GM12878 (cell line): ENCODE measurements at regions not wholly inside any gene's neighbourhood (a gene's known extent, or its start where the extent isn't known, plus 50 kb on each side); places are given as distances from the start of the nearest gene placed in this dataset.

Experiments
- ATAC-seq: fragments of 200-7000 bp; cut with Tn5 transposase; 3 replicates; pipeline ENCODE4 v1.9.1; 2020; ENCODE audit warnings: mild to moderate bottlenecking, moderate library complexity
- BruUV-seq: library from RNA; stranded (reverse); fragments of 400-500 nt; replicated peaks from 2 replicates; lab custom pipeline; 2021; lab: Mats Ljungman, UMichigan
- CTCF ChIA-PET: fragments of 300-600 bp; sonication (Branson Sonifier 250); formaldehyde crosslinking; extraction: SDS; loops from one replicate; lab custom pipeline; 2021; ENCODE audit warnings: inconsistent platforms; lab: Yijun Ruan, JAX
- POLR2A ChIA-PET: fragments of 350-600 bp; formaldehyde crosslinking; extraction: SDS; loops from one replicate; lab custom pipeline; 2021; ENCODE audit warnings: inconsistent platforms; lab: Charles Lee
- RAD21 ChIA-PET: fragments of 300-600 bp; sonication (Branson Sonifier 250); formaldehyde crosslinking; loops from one replicate; lab custom pipeline; 2023; ENCODE audit warnings: antibody characterized with exemption; ENCODE audit not compliant: unreplicated experiment; lab: Charles Lee
- SMC1A ChIA-PET: fragments of 300-600 bp; sonication (Branson Sonifier 250); formaldehyde crosslinking; loops from one replicate; lab custom pipeline; 2023; ENCODE audit not compliant: unreplicated experiment, uncharacterized antibody; lab: Charles Lee
- DNase-seq: peaks from one replicate; pipeline ENCODE4 v3.0.0-alpha.2; 2011; ENCODE audit warnings: low read depth, low spot score
- FAIRE-seq: peaks from 3 replicates; lab custom pipeline; 2011; peaks lifted over from hg19 to GRCh38; lab: Jason Lieb, UNC
- H2AFZ ChIP-seq: 2 replicates; pipeline ENCODE4 v1.6.0; 2011; ENCODE audit warnings: low read depth, low read length, control low read depth; ENCODE audit not compliant: control insufficient read depth
- H3K27ac ChIP-seq: 2 replicates; pipeline ENCODE4 v1.5.1; 2011; ENCODE audit warnings: control low read depth; ENCODE audit not compliant: control insufficient read depth, insufficient read depth
- H3K27me3 ChIP-seq, 2 experiments: replicated peaks in 1 of 2; 2 replicates each; pipeline versions ENCODE4 v1.6.0 to v1.6.1; 2011; ENCODE audit warnings: low read length in 1 of 2; ENCODE audit not compliant: control insufficient read depth in 2 of 2, insufficient read depth in 2 of 2
- H3K36me3 ChIP-seq, 2 experiments: 2 replicates each; pipeline ENCODE4 v1.5.1; 2011; ENCODE audit warnings: low read length in 1 of 2; ENCODE audit not compliant: control insufficient read depth in 2 of 2, insufficient read depth in 2 of 2
- H3K4me1 ChIP-seq: 2 replicates; pipeline ENCODE4 v1.6.1; 2011; ENCODE audit warnings: mild to moderate bottlenecking, low read length, moderate library complexity, mixed read lengths; ENCODE audit not compliant: control insufficient read depth, insufficient read depth
- H3K4me2 ChIP-seq: 2 replicates; pipeline ENCODE4 v1.6.0; 2011; ENCODE audit warnings: control low read depth; ENCODE audit not compliant: control insufficient read depth, insufficient read depth
- H3K4me3 ChIP-seq: fragments of 200-600 bp; sonication (generic); 2 replicates; pipeline ENCODE4 v1.5.1; 2016
- H3K79me2 ChIP-seq: 2 replicates; pipeline ENCODE4 v1.6.0; 2011; ENCODE audit warnings: low read length; ENCODE audit not compliant: control insufficient read depth, insufficient read depth
- H3K9ac ChIP-seq: 2 replicates; pipeline ENCODE4 v1.8.0; 2011; ENCODE audit warnings: low read length, control low read depth, mixed read lengths; ENCODE audit not compliant: control insufficient read depth, insufficient read depth
- H3K9me3 ChIP-seq: replicated peaks from 3 replicates; pipeline ENCODE4 v1.5.1; 2011; ENCODE audit warnings: mild to moderate bottlenecking, low read length; ENCODE audit not compliant: control insufficient read depth, insufficient read depth
- H4K20me1 ChIP-seq: 2 replicates; pipeline ENCODE4 v1.6.0; 2011; ENCODE audit not compliant: control insufficient read depth, insufficient read depth
- CREB1 ChIP-seq: IDR thresholded peaks from 2 replicates; pipeline ENCODE4 v1.6.1; 2012; ENCODE audit warnings: low read depth, mild to moderate bottlenecking, inconsistent platforms
- FOXK2 ChIP-seq: fragments of 450-650 bp; IDR thresholded peaks from 2 replicates; pipeline ENCODE4 v1.6.1; 2017; ENCODE audit warnings: mild to moderate bottlenecking, moderate library complexity
- RB1 ChIP-seq: fragments of 450-650 bp; formaldehyde crosslinking; IDR thresholded peaks from 2 replicates; pipeline ENCODE4 v1.6.1; 2017; ENCODE audit warnings: mild to moderate bottlenecking, borderline replicate concordance
- RELA ChIP-seq: fragments of 450-650 bp; IDR thresholded peaks from 2 replicates; pipeline ENCODE4 v1.8.0; 2014; ENCODE audit warnings: borderline replicate concordance; ENCODE audit not compliant: partially characterized antibody
- SIN3A ChIP-seq: IDR thresholded peaks from 2 replicates; pipeline ENCODE4 v1.6.1; 2012; ENCODE audit warnings: low read depth, low read length, improper control_type of control experiment
- SREBF2 ChIP-seq: IDR thresholded peaks from 2 replicates; pipeline ENCODE4 v1.6.1; 2012; ENCODE audit warnings: mild to moderate bottlenecking, low read length
- TCF12 ChIP-seq: IDR thresholded peaks from 2 replicates; pipeline ENCODE4 v1.6.1; 2011; ENCODE audit warnings: low read depth, mild to moderate bottlenecking, low read length
- WGBS: methylation state at CpG from one replicate; pipeline ENCODE4 v1.1.6; 2016; ENCODE audit warnings: low lambda C conversion rate; ENCODE audit not compliant: insufficient replicate concordance, insufficient coverage; ENCODE audit errors: missing lambda C conversion rate; 5-methylcytosine and 5-hydroxymethylcytosine counted together
- in situ Hi-C: fragments of 300-500 bp; cut with MboI; formaldehyde crosslinking; loops from 9 replicates; pipeline ENCODE4 v1.14.3; 2018; ENCODE audit warnings: mixed read lengths
- intact Hi-C: fragments of 100-400 bp; cut with micrococcal nuclease; formaldehyde crosslinking; loops from one replicate; pipeline ENCODE4 v1.14.2; 2022; ENCODE audit not compliant: unreplicated experiment
- TF ChIP-seq, protein P1 (sequence below): fragments of 450-650 bp; IDR thresholded peaks from 2 replicates; pipeline ENCODE4 v1.6.1; 2017; ENCODE audit warnings: mild to moderate bottlenecking, low read depth, inconsistent platforms; ENCODE audit not compliant: poor library complexity, severe bottlenecking
- TF ChIP-seq, protein P2 (sequence below): fragments of 450-650 bp; IDR thresholded peaks from 2 replicates; pipeline ENCODE4 v1.6.1; 2017; ENCODE audit warnings: mild to moderate bottlenecking, moderate library complexity
- TF ChIP-seq, protein P3 (sequence below): fragments of 450-650 bp; IDR thresholded peaks from 2 replicates; pipeline ENCODE4 v1.6.1; 2016; ENCODE audit warnings: mild to moderate bottlenecking
- TF ChIP-seq, protein P4 (sequence below): fragments of 450-650 bp; IDR thresholded peaks from 2 replicates; pipeline ENCODE4 v1.6.1; 2017; ENCODE audit warnings: antibody characterized with exemption, mild to moderate bottlenecking, moderate library complexity

DNA sequence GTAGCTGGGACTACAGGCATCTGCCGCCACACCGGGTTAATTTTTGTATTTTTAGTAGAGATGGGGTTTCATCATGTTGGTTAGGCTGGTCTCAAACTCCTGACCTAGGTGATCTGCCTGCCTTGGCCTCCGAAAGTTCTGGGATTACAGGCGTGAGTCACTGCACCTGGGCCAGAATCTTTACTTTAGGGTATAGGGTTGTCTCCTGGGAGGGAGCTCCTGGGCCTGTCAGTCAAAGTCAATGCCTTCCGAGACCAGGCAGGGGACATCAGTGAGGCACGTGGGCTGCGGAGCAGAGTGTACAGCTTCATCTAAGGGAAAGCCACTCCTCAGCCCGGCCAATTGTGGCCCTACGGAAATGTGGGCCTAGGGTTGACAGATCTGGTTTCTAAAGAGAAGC lies 108.6 kb downstream of the FGF18 start (continued):
- TF ChIP-seq, protein P1, sequence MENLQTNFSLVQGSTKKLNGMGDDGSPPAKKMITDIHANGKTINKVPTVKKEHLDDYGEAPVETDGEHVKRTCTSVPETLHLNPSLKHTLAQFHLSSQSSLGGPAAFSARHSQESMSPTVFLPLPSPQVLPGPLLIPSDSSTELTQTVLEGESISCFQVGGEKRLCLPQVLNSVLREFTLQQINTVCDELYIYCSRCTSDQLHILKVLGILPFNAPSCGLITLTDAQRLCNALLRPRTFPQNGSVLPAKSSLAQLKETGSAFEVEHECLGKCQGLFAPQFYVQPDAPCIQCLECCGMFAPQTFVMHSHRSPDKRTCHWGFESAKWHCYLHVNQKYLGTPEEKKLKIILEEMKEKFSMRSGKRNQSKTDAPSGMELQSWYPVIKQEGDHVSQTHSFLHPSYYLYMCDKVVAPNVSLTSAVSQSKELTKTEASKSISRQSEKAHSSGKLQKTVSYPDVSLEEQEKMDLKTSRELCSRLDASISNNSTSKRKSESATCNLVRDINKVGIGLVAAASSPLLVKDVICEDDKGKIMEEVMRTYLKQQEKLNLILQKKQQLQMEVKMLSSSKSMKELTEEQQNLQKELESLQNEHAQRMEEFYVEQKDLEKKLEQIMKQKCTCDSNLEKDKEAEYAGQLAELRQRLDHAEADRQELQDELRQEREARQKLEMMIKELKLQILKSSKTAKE: no peak

DNA sequence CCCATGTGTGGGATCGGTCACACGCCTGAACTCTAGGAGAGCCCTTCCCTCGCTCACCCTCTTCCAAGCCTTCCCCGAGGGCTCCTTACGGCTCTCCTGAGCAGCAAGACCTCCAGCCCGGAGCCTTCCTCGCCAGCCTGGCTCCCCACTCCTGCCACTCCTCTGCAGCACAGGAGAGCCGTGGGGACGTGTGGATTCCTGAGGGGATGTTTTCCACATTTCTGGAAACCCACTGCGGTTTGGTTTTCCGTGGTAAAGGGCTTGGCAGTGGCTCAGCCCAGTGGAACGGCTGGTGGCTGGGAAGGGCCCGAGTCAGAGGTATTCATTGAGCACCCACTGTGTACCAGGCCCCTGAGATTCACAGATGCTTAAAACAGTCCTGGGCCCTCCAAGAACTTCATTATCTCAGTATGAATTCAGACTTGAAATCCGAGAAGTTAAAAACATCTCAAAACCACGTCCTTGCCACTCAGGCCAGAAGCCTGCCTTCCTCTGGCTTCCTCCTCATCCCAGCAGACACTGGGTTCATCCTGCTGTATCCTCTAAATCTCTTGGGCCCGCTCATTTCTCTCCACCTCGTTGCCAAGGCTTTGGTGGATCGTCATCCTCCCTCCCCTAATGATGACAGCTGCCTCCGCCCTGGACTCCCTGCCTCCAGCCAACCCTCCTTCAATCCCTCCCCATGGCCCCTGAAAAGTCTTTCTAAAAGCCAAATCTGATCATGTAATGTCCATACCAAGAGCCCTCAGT lies 109.6 kb downstream of the FGF18 start:
- H3K36me3 ChIP-seq: no peaks in the 10 kb centered on the region
- no peak for FAIRE-seq
- H3K27ac ChIP-seq: no peak overlapping the region
- CTCF ChIA-PET: no interaction called here
- H3K4me1 ChIP-seq: no peaks in the 10 kb centered on the region
- DNase-seq: no peak
- intact Hi-C loops: no loop called here
- 25% methylated on average over 19 of the region's 19 CpGs for WGBS
- H3K9me3 ChIP-seq: no peaks in the 10 kb centered on the region
- H2AFZ ChIP-seq: no peak overlapping the region
- no peaks in the 10 kb centered on the region for H4K20me1 ChIP-seq
- no peak for ATAC-seq
- H3K9ac ChIP-seq: no peak overlapping the region
- POLR2A ChIA-PET: no interaction called here
- no TSS peak for BruUV-seq
- no peaks in the 10 kb centered on the region for H3K79me2 ChIP-seq
- SMC1A ChIA-PET: no interaction called here
- H3K27me3 ChIP-seq: peaks cover 0 to 4% of the 10 kb centered on the region in 2 experiments; a peak in 2 of 4 replicates
- no peak overlapping the region for H3K4me3 ChIP-seq
- H3K4me2 ChIP-seq: no peak overlapping the region
- RAD21 ChIA-PET: no interaction called here
- in situ Hi-C loops: no loop called here
- TF ChIP-seq FOXK2: no peak
- TF ChIP-seq, protein P2, sequence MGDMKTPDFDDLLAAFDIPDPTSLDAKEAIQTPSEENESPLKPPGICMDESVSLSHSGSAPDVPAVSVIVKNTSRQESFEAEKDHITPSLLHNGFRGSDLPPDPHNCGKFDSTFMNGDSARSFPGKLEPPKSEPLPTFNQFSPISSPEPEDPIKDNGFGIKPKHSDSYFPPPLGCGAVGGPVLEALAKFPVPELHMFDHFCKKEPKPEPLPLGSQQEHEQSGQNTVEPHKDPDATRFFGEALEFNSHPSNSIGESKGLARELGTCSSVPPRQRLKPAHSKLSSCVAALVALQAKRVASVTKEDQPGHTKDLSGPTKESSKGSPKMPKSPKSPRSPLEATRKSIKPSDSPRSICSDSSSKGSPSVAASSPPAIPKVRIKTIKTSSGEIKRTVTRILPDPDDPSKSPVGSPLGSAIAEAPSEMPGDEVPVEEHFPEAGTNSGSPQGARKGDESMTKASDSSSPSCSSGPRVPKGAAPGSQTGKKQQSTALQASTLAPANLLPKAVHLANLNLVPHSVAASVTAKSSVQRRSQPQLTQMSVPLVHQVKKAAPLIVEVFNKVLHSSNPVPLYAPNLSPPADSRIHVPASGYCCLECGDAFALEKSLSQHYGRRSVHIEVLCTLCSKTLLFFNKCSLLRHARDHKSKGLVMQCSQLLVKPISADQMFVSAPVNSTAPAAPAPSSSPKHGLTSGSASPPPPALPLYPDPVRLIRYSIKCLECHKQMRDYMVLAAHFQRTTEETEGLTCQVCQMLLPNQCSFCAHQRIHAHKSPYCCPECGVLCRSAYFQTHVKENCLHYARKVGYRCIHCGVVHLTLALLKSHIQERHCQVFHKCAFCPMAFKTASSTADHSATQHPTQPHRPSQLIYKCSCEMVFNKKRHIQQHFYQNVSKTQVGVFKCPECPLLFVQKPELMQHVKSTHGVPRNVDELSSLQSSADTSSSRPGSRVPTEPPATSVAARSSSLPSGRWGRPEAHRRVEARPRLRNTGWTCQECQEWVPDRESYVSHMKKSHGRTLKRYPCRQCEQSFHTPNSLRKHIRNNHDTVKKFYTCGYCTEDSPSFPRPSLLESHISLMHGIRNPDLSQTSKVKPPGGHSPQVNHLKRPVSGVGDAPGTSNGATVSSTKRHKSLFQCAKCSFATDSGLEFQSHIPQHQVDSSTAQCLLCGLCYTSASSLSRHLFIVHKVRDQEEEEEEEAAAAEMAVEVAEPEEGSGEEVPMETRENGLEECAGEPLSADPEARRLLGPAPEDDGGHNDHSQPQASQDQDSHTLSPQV: no peak
- TF ChIP-seq, protein P3, sequence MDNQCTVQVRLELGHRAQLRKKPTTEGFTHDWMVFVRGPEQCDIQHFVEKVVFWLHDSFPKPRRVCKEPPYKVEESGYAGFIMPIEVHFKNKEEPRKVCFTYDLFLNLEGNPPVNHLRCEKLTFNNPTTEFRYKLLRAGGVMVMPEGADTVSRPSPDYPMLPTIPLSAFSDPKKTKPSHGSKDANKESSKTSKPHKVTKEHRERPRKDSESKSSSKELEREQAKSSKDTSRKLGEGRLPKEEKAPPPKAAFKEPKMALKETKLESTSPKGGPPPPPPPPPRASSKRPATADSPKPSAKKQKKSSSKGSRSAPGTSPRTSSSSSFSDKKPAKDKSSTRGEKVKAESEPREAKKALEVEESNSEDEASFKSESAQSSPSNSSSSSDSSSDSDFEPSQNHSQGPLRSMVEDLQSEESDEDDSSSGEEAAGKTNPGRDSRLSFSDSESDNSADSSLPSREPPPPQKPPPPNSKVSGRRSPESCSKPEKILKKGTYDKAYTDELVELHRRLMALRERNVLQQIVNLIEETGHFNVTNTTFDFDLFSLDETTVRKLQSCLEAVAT: no peak
- TF ChIP-seq CREB1: no peak
- no peak for TF ChIP-seq RELA
- TF ChIP-seq SREBF2: no peak
- TF ChIP-seq RB1: no peak
- no peak for TF ChIP-seq SIN3A
- TF ChIP-seq TCF12: no peak
- TF ChIP-seq, protein P4, sequence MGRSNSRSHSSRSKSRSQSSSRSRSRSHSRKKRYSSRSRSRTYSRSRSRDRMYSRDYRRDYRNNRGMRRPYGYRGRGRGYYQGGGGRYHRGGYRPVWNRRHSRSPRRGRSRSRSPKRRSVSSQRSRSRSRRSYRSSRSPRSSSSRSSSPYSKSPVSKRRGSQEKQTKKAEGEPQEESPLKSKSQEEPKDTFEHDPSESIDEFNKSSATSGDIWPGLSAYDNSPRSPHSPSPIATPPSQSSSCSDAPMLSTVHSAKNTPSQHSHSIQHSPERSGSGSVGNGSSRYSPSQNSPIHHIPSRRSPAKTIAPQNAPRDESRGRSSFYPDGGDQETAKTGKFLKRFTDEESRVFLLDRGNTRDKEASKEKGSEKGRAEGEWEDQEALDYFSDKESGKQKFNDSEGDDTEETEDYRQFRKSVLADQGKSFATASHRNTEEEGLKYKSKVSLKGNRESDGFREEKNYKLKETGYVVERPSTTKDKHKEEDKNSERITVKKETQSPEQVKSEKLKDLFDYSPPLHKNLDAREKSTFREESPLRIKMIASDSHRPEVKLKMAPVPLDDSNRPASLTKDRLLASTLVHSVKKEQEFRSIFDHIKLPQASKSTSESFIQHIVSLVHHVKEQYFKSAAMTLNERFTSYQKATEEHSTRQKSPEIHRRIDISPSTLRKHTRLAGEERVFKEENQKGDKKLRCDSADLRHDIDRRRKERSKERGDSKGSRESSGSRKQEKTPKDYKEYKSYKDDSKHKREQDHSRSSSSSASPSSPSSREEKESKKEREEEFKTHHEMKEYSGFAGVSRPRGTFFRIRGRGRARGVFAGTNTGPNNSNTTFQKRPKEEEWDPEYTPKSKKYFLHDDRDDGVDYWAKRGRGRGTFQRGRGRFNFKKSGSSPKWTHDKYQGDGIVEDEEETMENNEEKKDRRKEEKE: no peak
